Stimulated activated CD4-positive, alpha-beta T cell treated with anti-CD3 and anti-CD28 coated beads, Interleukin-1b, Interleukin-23, amount 100 ng/mL, for 24 hours (primary cell): ENCODE measurements at regions not wholly inside any gene's neighbourhood (a gene's known extent, or its start where the extent isn't known, plus 50 kb on each side); places are given as distances from the start of the nearest gene placed in this dataset.
A peak's percentile ranks its signal among the peaks of the same experiment; 100 is the strongest.

ENCODE experiments used
- DNase-seq, 4 experiments: peaks; one replicate each; pipeline ENCODE4 v3.0.0-alpha.2; 2020; ENCODE audit warnings: low read depth in 4 of 4, low spot score in 1 of 4

DNA sequence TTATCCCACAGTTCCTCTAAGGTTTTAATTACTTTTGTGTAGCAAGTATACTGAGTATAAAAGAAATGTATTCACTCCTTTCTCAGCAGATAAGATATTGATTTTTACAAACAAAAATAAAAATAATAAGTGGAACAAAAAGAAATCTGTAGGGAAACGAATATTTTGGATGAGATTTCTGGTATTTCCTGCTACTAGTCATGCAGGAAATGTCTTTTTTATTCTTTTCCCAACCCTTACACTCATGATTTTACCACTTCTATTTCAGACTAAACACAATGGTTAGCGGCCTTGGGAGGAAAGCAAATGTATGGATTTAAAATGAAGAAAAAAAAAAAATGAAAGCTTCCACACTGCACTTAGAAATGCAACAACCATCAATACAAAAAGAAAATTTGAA is 580.5 kb upstream of the MARCKS start:
- no peak for DNase-seq

DNA sequence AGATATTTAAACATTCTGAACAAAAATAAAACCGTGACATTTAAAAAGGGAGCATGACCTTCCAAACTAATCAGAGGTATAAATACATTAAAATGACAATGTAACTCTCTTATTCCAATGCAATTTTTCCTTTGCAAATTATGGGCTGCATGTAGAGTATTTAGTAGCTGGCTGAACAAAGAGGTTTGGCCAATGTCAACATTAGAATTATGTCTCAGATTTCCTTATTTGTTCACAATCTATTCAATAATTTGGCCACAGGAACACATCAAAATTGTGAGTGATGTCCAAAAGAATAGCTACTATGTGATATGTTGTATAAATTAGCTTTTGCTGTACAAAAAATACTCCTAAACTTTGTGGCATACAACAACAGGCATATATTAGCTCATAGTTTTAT is 580.0 kb upstream of the MARCKS start:
- no peak for DNase-seq

DNA sequence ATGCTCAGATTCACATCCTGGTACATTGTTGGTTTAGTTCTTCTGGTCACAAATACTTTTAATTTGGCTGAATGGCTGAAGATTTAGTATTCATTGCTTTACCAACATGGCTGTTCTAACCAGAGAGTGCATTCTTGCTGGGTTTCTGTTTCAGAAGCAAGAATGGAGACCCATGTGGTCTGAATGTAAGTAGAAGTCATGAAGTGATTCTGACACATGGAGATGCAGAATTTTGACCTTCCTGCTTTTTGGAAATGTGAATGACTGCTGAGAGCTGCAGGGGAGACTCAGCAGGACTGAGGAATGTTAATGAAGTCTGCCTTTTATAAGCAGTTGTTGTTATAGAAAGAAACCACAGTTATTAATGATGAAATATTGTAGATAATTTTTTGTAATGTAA is 576.1 kb upstream of the MARCKS start:
- DNase-seq: no peak

- no peak for DNase-seq
These were observed 575.7 kb upstream of the MARCKS start for GRCh38 chr6:113281431-113281830.

DNA sequence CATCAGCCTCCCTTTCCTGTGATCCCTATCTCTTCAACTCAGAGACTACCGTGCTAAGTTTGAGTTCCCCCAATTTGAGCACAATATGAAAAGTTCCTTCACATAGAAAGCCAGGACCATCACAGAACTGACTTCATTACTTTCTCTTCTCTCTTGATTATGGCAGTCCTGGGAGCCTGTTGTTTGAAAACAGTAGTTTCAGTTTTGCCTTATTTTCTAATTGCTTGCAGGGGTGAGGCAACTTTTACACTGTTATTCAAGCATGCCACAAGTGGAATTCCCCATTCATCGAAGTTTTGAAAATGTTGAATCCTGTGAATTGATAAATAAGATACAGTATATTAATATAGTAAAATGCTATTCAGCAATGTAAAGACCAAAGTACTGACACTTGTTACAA is 569.7 kb upstream of the MARCKS start:
- DNase-seq: no peak

- no peak for DNase-seq
These were observed 568.7 kb upstream of the MARCKS start for GRCh38 chr6:113288409-113288808.

GRCh38 chr6:113289166-113289565 is 568.0 kb upstream of the MARCKS start:
- no peak for DNase-seq

DNA sequence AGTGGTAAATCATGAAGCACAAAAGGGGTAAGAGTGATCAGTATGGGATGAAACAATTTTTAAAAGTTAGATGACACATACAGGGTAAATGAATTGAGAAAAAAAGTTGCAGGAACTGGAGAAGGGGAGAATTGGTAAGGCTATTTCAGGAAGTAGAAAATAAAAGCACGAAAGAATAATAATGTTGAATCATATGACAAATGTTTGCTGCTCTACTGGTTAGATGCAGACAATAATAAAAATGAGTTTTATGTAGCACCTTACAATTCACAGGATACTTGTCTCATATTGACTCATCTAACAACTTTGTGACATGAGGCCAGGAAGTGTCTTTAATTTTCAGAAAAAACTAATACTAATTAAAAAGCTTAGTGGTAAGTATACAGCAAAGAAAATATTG is 566.5 kb upstream of the MARCKS start:
- DNase-seq: no peak

DNA sequence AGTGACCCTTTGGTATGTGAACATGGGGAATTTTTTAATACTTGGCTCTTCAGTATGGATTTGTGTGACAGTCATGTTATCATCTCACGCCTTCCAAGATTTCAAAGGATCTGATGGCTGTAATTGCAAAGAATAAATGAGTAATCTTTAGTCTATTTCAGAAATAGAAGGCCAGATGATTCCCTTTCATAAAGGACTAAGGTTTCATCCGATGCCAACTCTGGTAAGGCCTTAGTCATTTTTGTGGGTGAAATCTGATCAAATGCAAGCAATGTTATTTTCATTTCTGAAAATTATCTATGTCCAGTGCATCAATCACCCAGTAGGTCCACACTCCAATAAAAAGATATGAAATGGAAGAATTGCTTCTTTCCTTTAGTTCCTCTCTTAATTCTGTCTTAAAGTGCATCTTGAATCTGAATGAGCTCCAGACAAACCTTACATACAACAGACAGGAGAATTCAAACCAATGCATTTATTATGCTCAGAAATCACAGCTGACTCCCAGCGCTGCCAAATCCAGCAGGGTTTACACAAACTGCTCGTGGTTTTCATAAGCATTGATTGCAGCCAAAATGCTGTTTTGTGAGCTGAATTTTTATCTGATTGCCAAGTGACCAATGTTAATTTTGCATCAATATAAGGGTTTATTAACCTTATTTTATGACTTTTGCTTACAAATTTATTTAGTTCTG is 565.2 kb upstream of the MARCKS start:
- no peak for DNase-seq

GRCh38 chr6:113292646-113293422 is 564.3 kb upstream of the MARCKS start:
- DNase-seq: no peak

DNA sequence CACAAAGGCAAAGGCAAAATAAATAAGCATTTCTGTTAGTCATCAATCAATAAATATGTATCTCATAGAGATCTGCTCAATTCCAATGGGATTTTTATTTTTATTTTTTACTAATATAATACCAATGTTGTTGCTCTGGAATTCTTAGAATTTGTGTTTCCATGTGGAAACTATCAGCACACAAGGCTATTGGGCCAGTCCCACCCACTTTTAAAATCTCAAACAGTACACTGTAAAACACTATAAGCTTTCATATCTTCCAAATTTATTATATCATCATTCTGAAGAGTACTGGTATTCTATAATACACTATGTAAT is 563.8 kb upstream of the MARCKS start:
- DNase-seq: no peak

- DNase-seq: no peak
These were observed 557.6 kb upstream of the MARCKS start for GRCh38 chr6:113299531-113299930.

- no peak for DNase-seq
These were observed 555.5 kb upstream of the MARCKS start for GRCh38 chr6:113301651-113302050.

DNA sequence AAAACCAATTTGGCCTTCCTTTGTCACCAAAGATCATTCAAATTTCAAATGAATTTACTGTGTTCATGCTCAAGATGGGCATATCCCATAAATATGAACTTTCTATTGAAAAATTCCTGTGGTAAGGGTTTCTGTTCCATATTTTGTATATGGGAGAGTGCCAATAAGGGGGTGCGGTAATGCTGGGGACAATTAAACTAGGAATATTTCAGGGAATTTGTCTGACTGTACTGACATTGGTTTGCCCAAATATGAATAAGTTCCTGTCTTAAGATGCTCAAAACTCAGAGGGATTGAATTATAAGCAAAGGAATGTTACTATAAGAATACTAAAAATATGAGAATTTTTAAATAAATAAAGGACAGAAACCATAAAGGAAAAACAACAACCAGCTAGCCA is 553.0 kb upstream of the MARCKS start:
- no peak for DNase-seq

DNA sequence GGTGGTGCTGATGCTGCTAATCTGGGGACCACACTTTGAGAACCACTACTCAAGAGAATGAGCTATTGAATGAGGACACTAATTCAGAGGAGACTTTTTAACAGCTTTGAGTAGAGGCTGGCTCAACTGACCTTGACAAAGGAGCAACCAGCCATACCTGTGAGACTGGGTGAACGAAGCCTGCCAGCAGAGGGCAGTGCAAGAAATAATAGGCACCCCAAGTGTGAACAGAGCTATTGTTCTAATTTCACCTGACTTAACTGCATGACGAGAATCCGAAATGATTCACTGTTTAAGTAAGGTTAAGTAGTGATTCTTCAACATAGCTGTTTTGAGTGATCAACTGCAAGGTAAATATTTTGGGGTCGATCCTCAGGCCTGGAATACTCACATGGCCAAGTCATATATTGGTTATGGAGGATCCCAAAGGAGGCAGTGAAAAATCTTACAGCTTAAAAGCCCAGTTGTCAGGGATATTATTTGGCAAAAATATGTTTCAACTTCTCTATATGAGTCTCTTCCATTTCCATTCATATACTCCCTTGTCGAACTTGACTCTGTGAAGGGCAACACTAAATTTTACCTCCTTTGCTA is 550.5 kb upstream of the MARCKS start:
- DNase-seq: peak in 3 of 4 experiments; percentile 1 to 21 (median 2)

- no peak for DNase-seq
These were observed 548.9 kb upstream of the MARCKS start for GRCh38 chr6:113308266-113308665.

- no peak for DNase-seq
These were observed 543.3 kb upstream of the MARCKS start for GRCh38 chr6:113313841-113314240.

DNA sequence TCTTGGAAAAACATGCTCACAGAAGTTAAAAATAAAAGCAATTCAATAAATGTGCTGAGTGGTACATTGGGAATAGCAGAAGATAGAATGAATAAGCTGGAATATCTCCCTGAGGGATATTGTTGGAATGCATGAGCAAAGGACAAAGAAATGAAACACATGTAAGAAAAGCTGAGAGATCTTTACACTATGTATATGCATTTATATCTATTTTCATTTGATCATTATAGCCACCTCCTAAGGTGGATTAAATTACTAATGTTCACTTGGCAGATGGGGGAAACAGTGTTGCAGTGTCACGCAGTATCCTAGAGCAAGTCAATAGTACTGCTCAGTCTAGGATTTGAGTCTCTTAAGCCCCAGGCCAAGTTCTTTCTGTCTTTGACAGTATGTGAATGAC is 542.0 kb upstream of the MARCKS start:
- no peak for DNase-seq

DNA sequence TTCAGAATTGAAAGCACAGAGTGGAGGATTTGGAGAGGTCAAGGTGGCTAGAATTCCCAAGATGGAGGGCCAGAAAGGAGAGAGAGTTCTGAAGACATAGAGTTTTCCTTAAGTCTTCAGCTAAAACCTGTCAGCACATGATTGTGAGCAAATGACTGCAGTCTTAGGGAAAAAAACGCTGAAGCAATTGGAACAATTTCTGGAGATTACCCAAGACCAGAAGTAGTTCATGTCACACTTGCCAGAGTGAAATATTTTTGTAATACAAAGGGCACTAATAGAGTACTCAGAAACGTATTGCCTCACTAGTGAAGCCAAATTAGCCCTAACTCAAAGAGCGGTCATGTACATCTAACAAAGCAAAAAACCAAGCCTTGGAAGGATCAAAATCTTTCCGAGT is 541.3 kb upstream of the MARCKS start:
- DNase-seq: no peak

DNA sequence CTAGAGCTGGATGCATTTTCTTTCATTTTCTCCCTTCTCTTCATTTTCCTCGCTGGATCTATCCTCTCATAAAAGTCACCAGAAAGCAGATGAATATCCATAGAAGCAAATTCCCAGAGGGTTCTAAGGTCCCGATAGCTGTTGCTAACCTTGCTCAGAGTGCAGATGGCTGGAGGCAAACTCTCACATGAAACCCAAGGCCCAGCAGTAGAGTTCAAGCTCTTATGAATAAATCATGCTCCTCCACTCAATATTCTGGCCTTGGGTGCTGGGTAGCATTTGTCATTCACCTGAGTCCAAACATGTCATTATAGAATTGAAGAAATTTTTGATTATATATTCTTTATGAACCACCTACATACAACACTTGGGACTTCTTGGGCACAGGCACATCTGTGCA is 539.7 kb upstream of the MARCKS start:
- DNase-seq: no peak

DNA sequence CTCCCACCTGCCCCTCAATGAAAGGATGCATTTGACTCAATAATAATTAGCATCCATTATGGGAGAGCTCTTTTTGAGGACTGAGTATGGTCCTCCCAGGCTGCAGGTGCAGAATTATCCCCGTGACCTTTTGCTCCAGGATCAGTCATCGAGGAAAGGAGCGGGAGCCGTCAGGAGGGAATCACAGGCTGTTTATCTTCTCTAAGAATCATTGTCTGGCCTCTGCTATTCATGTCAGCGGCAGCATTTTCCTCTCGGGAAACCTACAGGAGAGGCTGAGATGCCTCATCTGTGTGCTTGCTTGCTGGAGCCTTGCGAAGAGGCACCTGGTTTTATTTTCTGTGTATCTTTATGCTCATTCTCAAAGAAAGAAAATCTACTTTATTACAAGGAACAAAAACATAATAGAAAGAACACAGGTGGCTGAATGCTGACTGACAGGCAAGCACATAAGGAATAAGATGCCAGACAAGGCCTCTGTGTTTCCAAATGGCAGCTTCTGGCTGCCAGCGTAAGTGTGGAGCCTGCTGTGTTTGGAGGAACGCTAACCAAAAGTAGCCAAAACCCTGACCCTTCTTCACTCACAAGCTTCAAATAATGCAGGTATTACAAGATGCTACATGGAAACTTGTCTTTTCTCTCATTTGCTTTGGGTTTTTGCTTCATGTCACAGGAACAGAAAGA is 539.1 kb upstream of the MARCKS start:
- DNase-seq: no peak

DNA sequence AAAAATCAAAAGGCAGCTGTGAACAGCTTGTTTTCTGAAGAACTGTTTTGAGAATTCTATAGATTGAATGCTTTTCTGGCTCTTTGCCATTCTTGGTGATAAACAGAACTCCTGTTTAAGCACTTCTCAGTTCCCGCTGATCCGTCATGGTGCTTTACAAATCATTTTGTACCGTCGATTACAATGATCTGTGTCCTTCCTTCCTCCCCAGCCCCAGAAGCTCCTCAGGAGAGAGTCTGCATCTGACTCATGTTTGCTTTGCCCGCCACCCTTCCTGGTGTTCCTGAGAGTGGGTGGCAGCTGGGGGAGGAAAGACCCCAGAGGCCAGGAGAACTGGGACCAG is 538.6 kb upstream of the MARCKS start:
- no peak for DNase-seq
